Posterior vena cava (tissue), 2 donors: ENCODE measurements at regions not wholly inside any gene's neighbourhood (a gene's known extent, or its start where the extent isn't known, plus 50 kb on each side); places are given as distances from the start of the nearest gene placed in this dataset.

ENCODE experiments used
- DNase-seq: peaks from one replicate; pipeline ENCODE4 v3.0.0-alpha.2; 2020; ENCODE audit warnings: low spot score
- intact Hi-C, 2 donors: fragments of 100-400 bp; cut with DNase I; formaldehyde crosslinking; loops; one replicate each; pipeline versions ENCODE4 v1.14.1 to v1.14.2; 2022 to 2023
- donor health status: DM: yes; HTN: yes; CAD: no.
- donor health status: DM: yes; HTN: yes; CAD: no.

- DNase-seq, result peak; percentile 47
- intact Hi-C loops, result no loop called here
Observed at GRCh38 chrX:69311936-69312670, 146.8 kb upstream of the PJA1 start.

GRCh38 chrX:69309074-69309792, 144.0 kb upstream of the PJA1 start:
- DNase-seq, result peak; percentile 75
- intact Hi-C loops, result no loop called here

GRCh38 chrX:69307756-69308155, 142.5 kb upstream of the PJA1 start:
- intact Hi-C loops, result no loop called here
- DNase-seq, result peak; percentile 75

GRCh38 chrX:69307029-69307428, 141.8 kb upstream of the PJA1 start:
- DNase-seq, result no peak
- intact Hi-C loops, result no loop called here

- intact Hi-C loops, result no loop called here
- DNase-seq, result no peak
Observed at GRCh38 chrX:69306063-69306404, 140.8 kb upstream of the PJA1 start.

GRCh38 chrX:69305333-69306062, 140.2 kb upstream of the PJA1 start:
- DNase-seq, result no peak
- intact Hi-C loops, result no loop called here

- intact Hi-C loops, result no loop called here
- peak; percentile 35 for DNase-seq
Observed at GRCh38 chrX:69303231-69303630, 138.0 kb upstream of the PJA1 start.

GRCh38 chrX:69299951-69300714, 134.9 kb upstream of the PJA1 start:
- DNase-seq, result no peak
- intact Hi-C loops, result no loop called here

GRCh38 chrX:69299285-69299684, 134.0 kb upstream of the PJA1 start:
- no peak for DNase-seq
- intact Hi-C loops, result no loop called here

- no peak for DNase-seq
- intact Hi-C loops, result no loop called here
Observed at GRCh38 chrX:69298466-69299140, 133.3 kb upstream of the PJA1 start.

GRCh38 chrX:69297506-69297905, 132.3 kb upstream of the PJA1 start:
- DNase-seq, result no peak
- intact Hi-C loops, result no loop called here

GRCh38 chrX:69293776-69294601, 128.7 kb upstream of the PJA1 start:
- intact Hi-C loops, result loop anchor here in 1 of 2 donors (1.0 to 5.0 kb wide), 2 partner anchors 22 to 162 kb away; no protein-coding TSS in a partner anchor
- no peak for DNase-seq

GRCh38 chrX:69291116-69291515, 125.9 kb upstream of the PJA1 start:
- DNase-seq, result no peak
- intact Hi-C loops, result loop anchor here in 1 of 2 donors (5.0 kb wide), 1 partner anchor 159 kb away; no protein-coding TSS in a partner anchor

- DNase-seq, result no peak
- intact Hi-C loops, result loop anchor here in 1 of 2 donors (5.0 kb wide), 1 partner anchor 158 kb away; no protein-coding TSS in a partner anchor
Observed at GRCh38 chrX:69290292-69290691, 125.0 kb upstream of the PJA1 start.

GRCh38 chrX:69289793-69290123, 124.5 kb upstream of the PJA1 start:
- intact Hi-C loops, result loop anchor here (5.0 to 10.0 kb wide), 4 partner anchors 55 to 195 kb away; no protein-coding TSS in a partner anchor
- DNase-seq, result no peak

GRCh38 chrX:69289046-69289792, 124.0 kb upstream of the PJA1 start:
- DNase-seq, result no peak
- intact Hi-C loops, result loop anchor here (10.0 kb wide), 3 partner anchors 54 to 194 kb away; no protein-coding TSS in a partner anchor

GRCh38 chrX:69287095-69287494, 121.8 kb upstream of the PJA1 start:
- DNase-seq, result no peak
- intact Hi-C loops, result loop anchor here (2.0 to 10.0 kb wide), 4 partner anchors 52 to 462 kb away; no protein-coding TSS in a partner anchor
